WERI-Rb-1 (cell line): ENCODE measurements at regions not wholly inside any gene's neighbourhood (a gene's known extent, or its start where the extent isn't known, plus 50 kb on each side); places are given as distances from the start of the nearest gene placed in this dataset.
"Not testable (repeated sequence)": the region's sequence is repeated elsewhere in the genome, so short reads cannot be mapped to it uniquely, and the experiment has no call there.

Source experiments
- DNase-seq: peaks from one replicate; pipeline ENCODE4 v3.0.0-alpha.2; 2020
- H3K27ac ChIP-seq: fragments of 250-450 bp; sonication (Bioruptor Pico); 2 replicates; pipeline ENCODE4 v1.5.1; 2020; ENCODE audit warnings: mild to moderate bottlenecking, moderate library complexity
- H3K27me3 ChIP-seq: fragments of 250-450 bp; sonication (Bioruptor Pico); 2 replicates; pipeline ENCODE4 v1.5.1; 2021; ENCODE audit warnings: mild to moderate bottlenecking, low read depth, moderate library complexity; ENCODE audit not compliant: insufficient read depth, severe bottlenecking
- H3K36me3 ChIP-seq: fragments of 250-450 bp; sonication (Bioruptor Pico); 2 replicates; pipeline ENCODE4 v1.5.1; 2020; ENCODE audit warnings: mild to moderate bottlenecking, moderate library complexity
- H3K4me3 ChIP-seq: 2 replicates; pipeline ENCODE4 v1.5.1; 2011; ENCODE audit warnings: low read depth, mild to moderate bottlenecking, control low read depth, low read length
- H3K9me3 ChIP-seq: fragments of 250-450 bp; sonication (Bioruptor Pico); 2 replicates; pipeline ENCODE4 v1.5.1; 2021; ENCODE audit warnings: mild to moderate bottlenecking, moderate library complexity; ENCODE audit not compliant: severe bottlenecking

DNA sequence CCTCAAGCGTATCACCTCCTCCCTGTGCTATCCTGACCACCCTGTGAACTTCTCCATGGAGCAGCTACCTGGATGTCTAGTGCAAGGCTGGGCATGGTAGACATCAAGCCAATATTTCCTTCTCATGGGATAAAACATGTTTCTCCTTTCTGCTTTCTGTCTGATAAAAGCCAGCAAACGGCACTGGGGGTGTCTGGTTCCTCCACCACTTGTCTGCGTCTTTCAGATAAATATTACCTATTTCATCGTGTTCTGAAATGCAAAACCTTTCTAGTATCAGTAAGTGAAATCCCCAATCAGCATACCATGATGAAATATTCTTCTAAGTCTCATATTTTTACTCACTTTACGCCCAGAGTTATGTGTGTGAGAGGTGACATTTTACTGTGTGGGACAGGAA, 340.2 kb downstream of the BCL2L11 start:
- H3K27ac ChIP-seq, DNase-seq, H3K27me3 ChIP-seq, H3K36me3 ChIP-seq, H3K4me3 ChIP-seq, H3K9me3 ChIP-seq: not testable (repeated sequence)

DNA sequence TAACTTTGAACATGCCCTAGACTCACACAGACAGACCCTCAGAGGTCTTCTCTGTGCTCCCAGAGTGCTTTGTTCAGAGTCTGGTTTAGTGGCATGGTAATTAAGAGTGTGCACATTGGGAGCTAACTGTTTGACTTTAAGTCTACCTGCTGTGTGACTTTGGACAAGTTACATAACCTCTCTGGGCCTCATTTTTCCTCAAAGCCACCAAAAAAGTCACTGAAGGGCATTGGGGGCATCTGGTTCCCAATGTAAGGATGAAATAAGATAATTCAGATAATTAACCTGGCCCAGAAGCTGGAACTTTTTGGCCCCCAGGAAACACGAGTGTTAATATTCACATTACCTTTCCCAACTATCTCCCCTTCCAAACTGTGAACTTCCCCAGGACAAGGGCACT, 341.1 kb downstream of the BCL2L11 start:
- not testable (repeated sequence) for H3K9me3 ChIP-seq, H3K27ac ChIP-seq, H3K4me3 ChIP-seq, DNase-seq, H3K27me3 ChIP-seq, H3K36me3 ChIP-seq

GRCh38 chr2:111462572-111462971, 341.9 kb downstream of the BCL2L11 start:
- H3K27me3 ChIP-seq, H3K9me3 ChIP-seq, DNase-seq, H3K36me3 ChIP-seq, H3K27ac ChIP-seq, H3K4me3 ChIP-seq: not testable (repeated sequence)

GRCh38 chr2:111463238-111463848, 342.6 kb downstream of the BCL2L11 start:
- H3K27ac ChIP-seq, H3K4me3 ChIP-seq, H3K36me3 ChIP-seq, H3K27me3 ChIP-seq, DNase-seq, H3K9me3 ChIP-seq: not testable (repeated sequence)

DNA sequence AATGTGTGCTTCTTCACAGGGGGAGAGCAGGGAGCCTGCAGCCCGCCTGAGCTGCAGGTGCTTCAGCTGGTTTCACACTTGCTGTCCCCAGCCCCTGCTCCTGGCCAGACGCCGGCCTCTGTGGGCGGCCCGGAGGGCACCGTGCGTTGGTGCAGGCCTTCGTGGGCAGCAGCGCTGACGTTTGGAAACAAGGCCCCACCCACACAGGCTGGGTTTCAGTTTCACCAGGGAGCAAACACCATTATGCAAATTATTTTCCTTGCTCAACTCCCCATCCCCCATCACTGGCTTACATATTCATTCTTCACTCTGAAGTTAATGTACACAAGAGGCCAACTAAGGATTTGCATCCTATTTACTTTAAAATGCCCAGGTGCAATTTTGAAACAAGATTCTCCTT, 343.2 kb downstream of the BCL2L11 start:
- H3K27ac ChIP-seq: not testable (repeated sequence)

GRCh38 chr2:111464367-111464766, 343.7 kb downstream of the BCL2L11 start:
- not testable (repeated sequence) for DNase-seq, H3K27me3 ChIP-seq, H3K9me3 ChIP-seq, H3K36me3 ChIP-seq, H3K27ac ChIP-seq, H3K4me3 ChIP-seq

More for the DNA sequence above, 343.2 kb downstream of the BCL2L11 start:
- not testable (repeated sequence) for H3K9me3 ChIP-seq, DNase-seq, H3K36me3 ChIP-seq, H3K27me3 ChIP-seq, H3K4me3 ChIP-seq

- H3K27me3 ChIP-seq, DNase-seq, H3K36me3 ChIP-seq, H3K27ac ChIP-seq, H3K9me3 ChIP-seq, H3K4me3 ChIP-seq: not testable (repeated sequence)
These were observed 344.8 kb downstream of the BCL2L11 start for GRCh38 chr2:111465521-111465920.

GRCh38 chr2:111466744-111467143, 346.0 kb downstream of the BCL2L11 start:
- H3K36me3 ChIP-seq, H3K27me3 ChIP-seq, H3K9me3 ChIP-seq, DNase-seq, H3K4me3 ChIP-seq, H3K27ac ChIP-seq: not testable (repeated sequence)

DNA sequence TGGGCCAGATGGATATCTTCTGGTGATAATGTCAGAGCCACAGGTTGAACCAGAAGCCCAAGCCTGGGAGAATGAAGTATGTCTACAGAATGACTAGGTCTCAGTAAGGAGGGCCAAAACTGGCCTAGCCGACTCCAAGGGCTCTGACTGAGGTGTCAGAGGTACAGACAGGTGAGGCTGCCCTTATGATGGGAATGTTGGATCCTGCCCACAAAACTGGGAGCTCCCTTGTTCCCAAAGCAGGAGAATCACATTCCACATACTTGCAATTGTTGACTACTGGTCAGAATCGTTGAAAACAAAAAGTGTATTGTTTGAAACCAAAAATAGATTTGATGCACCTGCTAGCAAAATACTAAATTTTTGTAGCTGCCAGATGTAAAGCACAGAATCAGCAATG, 350.2 kb downstream of the BCL2L11 start:
- not testable (repeated sequence) for H3K27me3 ChIP-seq, DNase-seq, H3K9me3 ChIP-seq, H3K4me3 ChIP-seq, H3K27ac ChIP-seq, H3K36me3 ChIP-seq

GRCh38 chr2:111471791-111472530, 351.2 kb downstream of the BCL2L11 start:
- H3K9me3 ChIP-seq, H3K27me3 ChIP-seq, H3K27ac ChIP-seq, DNase-seq, H3K36me3 ChIP-seq, H3K4me3 ChIP-seq: not testable (repeated sequence)

- not testable (repeated sequence) for H3K27ac ChIP-seq, H3K9me3 ChIP-seq, H3K36me3 ChIP-seq, H3K4me3 ChIP-seq, H3K27me3 ChIP-seq, DNase-seq
These were observed 352.2 kb downstream of the BCL2L11 start for GRCh38 chr2:111472844-111473403.

GRCh38 chr2:111473522-111473921, 352.8 kb downstream of the BCL2L11 start:
- H3K27ac ChIP-seq: not testable (repeated sequence)

GRCh38 chr2:111474198-111474705, 353.5 kb downstream of the BCL2L11 start:
- DNase-seq, H3K36me3 ChIP-seq, H3K4me3 ChIP-seq, H3K27me3 ChIP-seq, H3K27ac ChIP-seq, H3K9me3 ChIP-seq: not testable (repeated sequence)

More at GRCh38 chr2:111473522-111473921, 352.8 kb downstream of the BCL2L11 start:
- H3K27me3 ChIP-seq, H3K9me3 ChIP-seq, DNase-seq, H3K36me3 ChIP-seq, H3K4me3 ChIP-seq: not testable (repeated sequence)

GRCh38 chr2:111478335-111478734, 357.6 kb downstream of the BCL2L11 start:
- not testable (repeated sequence) for H3K9me3 ChIP-seq, H3K36me3 ChIP-seq, H3K4me3 ChIP-seq, H3K27ac ChIP-seq, DNase-seq, H3K27me3 ChIP-seq
